Caco-2 (cell line): ENCODE measurements at regions not wholly inside any gene's neighbourhood (a gene's known extent, or its start where the extent isn't known, plus 50 kb on each side); places are given as distances from the start of the nearest gene placed in this dataset.
"Not testable (repeated sequence)": the region's sequence is repeated elsewhere in the genome, so short reads cannot be mapped to it uniquely, and the experiment has no call there.

ENCODE experiments used
- BruUV-seq: library from RNA; stranded (reverse); fragments of 400-500 nt; replicated peaks from 2 replicates; lab custom pipeline; 2021; lab: Mats Ljungman, UMichigan
- CTCF ChIA-PET: fragments of 300-600 bp; sonication (Branson Sonifier 250); formaldehyde crosslinking; loops from one replicate; lab custom pipeline; 2022; ENCODE audit warnings: antibody characterized with exemption; lab: Charles Lee
- POLR2A ChIA-PET: fragments of 300-600 bp; sonication (Branson Sonifier 250); formaldehyde crosslinking; loops from one replicate; lab custom pipeline; 2022; ENCODE audit warnings: antibody characterized with exemption; lab: Charles Lee
- DNase-seq, 2 experiments: peaks; one replicate each; pipeline versions ENCODE4 v3.0.0 to v3.0.0-alpha.2; 2020 to 2022
- H3K27me3 ChIP-seq: replicated peaks from 2 replicates; pipeline ENCODE4 v1.6.0; 2011; ENCODE audit warnings: low read length; ENCODE audit not compliant: control insufficient read depth, insufficient read depth
- H3K36me3 ChIP-seq: 2 replicates; pipeline ENCODE4 v1.5.1; 2011; ENCODE audit warnings: low read length; ENCODE audit not compliant: control insufficient read depth, insufficient read depth
- H3K4me1 ChIP-seq: fragments of 250-450 bp; sonication (Bioruptor Pico); 2 replicates; pipeline ENCODE4 v1.5.1; 2020; ENCODE audit warnings: mild to moderate bottlenecking
- H3K4me3 ChIP-seq: 2 replicates; pipeline ENCODE4 v1.5.1; 2011; ENCODE audit warnings: low read depth, mild to moderate bottlenecking, control low read depth, low read length
- H3K9me3 ChIP-seq: fragments of 250-450 bp; sonication (Bioruptor Pico); 2 replicates; pipeline ENCODE4 v1.5.1; 2020; ENCODE audit warnings: mild to moderate bottlenecking, moderate library complexity
- H3K27ac Mint-ChIP-seq: one replicate; pipeline ENCODE4 v1.8.0; 2022; ENCODE audit warnings: mixed read lengths; ENCODE audit not compliant: unreplicated experiment
- H3K27me3 Mint-ChIP-seq: one replicate; pipeline ENCODE4 v1.8.0; 2022; ENCODE audit warnings: mixed read lengths; ENCODE audit not compliant: insufficient read depth, unreplicated experiment
- H3K36me3 Mint-ChIP-seq: one replicate; pipeline ENCODE4 v1.8.0; 2022; ENCODE audit warnings: mild to moderate bottlenecking, mixed read lengths; ENCODE audit not compliant: insufficient read depth, unreplicated experiment
- H3K4me1 Mint-ChIP-seq: one replicate; pipeline ENCODE4 v1.8.0; 2022; ENCODE audit warnings: low read depth, mixed read lengths; ENCODE audit not compliant: unreplicated experiment
- H3K4me3 Mint-ChIP-seq: one replicate; pipeline ENCODE4 v1.8.0; 2022; ENCODE audit warnings: mild to moderate bottlenecking, moderate library complexity, mixed read lengths; ENCODE audit not compliant: unreplicated experiment
- H3K9me3 Mint-ChIP-seq: one replicate; pipeline ENCODE4 v1.8.0; 2022; ENCODE audit warnings: mixed read lengths; ENCODE audit not compliant: unreplicated experiment
- CTCF ChIP-seq, 2 experiments: fragments of 200-600 bp in 1 of 2; IDR thresholded peaks; 1 replicate in 1 of 2; 2 replicates in 1 of 2; pipeline versions ENCODE4 v1.5.1 to v1.8.0; 2011 to 2022; ENCODE audit warnings: antibody characterized with exemption in 1 of 2, control low read depth in 1 of 2, inconsistent platforms in 1 of 2, low read depth in 1 of 2, low read length in 1 of 2, mild to moderate bottlenecking in 1 of 2, moderate library complexity in 1 of 2; ENCODE audit not compliant: insufficient read depth in 1 of 2, severe bottlenecking in 1 of 2, unreplicated experiment in 1 of 2
- intact Hi-C: fragments of 100-400 bp; cut with micrococcal nuclease; formaldehyde crosslinking; loops from one replicate; pipeline ENCODE4 v1.10.0; 2022; ENCODE audit not compliant: unreplicated experiment

DNA sequence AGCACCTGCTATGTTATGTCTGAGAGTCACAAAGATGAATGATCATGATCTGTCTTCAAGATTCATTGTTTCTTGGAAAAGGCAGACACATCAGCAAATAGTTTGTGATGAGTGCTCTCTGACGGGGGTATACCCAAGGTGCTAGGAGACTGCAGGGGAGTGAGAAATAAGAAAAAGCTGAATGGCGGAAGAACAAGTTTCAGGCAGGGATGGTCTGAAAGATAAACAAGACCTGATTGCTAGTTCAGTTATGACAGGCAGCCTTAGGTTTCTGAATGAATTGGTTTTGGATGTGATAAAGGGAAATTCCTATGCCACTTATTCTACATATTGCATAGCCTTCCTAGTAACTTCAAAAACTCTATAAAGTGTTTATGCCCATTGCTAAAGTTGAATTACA lies 327.0 kb upstream of the DKK2 start:
- no TSS peak for BruUV-seq
- Mint-ChIP-seq H3K4me1 (no peaks in the 10 kb centered on the region), H3K36me3 (no peaks in the 10 kb centered on the region), H3K27me3 (peaks cover 9% of the 10 kb centered on the region), H3K27ac (no peak overlapping the region), H3K4me3 (no peak overlapping the region), H3K9me3 (no peaks in the 10 kb centered on the region)
- no peak for TF ChIP-seq CTCF (IDR thresholded peaks at IDR 0.05; ENCODE audit: insufficient read depth in 1 of 2, low read depth in 1 of 2, low read length in 1 of 2, severe bottlenecking in 1 of 2, unreplicated experiment in 1 of 2)
- ChIA-PET POLR2A (no interaction called here), CTCF (no interaction called here)
- intact Hi-C loops: no loop called here
- Histone ChIP-seq H3K4me1 (no peaks in the 10 kb centered on the region), H3K9me3 (no peaks in the 10 kb centered on the region), H3K36me3 (no peaks in the 10 kb centered on the region), H3K27me3 (no peaks in the 10 kb centered on the region), H3K4me3 (no peak overlapping the region)
- DNase-seq: no peak

GRCh38 chr4:107359208-107359607 lies 323.1 kb upstream of the DKK2 start:
- no peaks in the 10 kb centered on the region for H3K9me3 Mint-ChIP-seq
- H3K27me3 ChIP-seq: no peaks in the 10 kb centered on the region
- POLR2A ChIA-PET: no interaction called here
- no peak for DNase-seq
- no TSS peak for BruUV-seq
- TF ChIP-seq CTCF (IDR thresholded peaks at IDR 0.05; ENCODE audit: insufficient read depth in 1 of 2, low read depth in 1 of 2, low read length in 1 of 2, severe bottlenecking in 1 of 2, unreplicated experiment in 1 of 2): no peak
- intact Hi-C loops: no loop called here
- H3K27ac Mint-ChIP-seq: no peak overlapping the region
- no peaks in the 10 kb centered on the region for H3K9me3 ChIP-seq
- peaks cover 5% of the 10 kb centered on the region for H3K27me3 Mint-ChIP-seq
- H3K36me3 Mint-ChIP-seq: no peaks in the 10 kb centered on the region
- no peaks in the 10 kb centered on the region for H3K4me1 ChIP-seq
- CTCF ChIA-PET: no interaction called here
- no peak overlapping the region for H3K4me3 Mint-ChIP-seq
- no peaks in the 10 kb centered on the region for H3K4me1 Mint-ChIP-seq
- no peak overlapping the region for H3K4me3 ChIP-seq
- H3K36me3 ChIP-seq: no peaks in the 10 kb centered on the region

GRCh38 chr4:107354304-107354703 lies 318.2 kb upstream of the DKK2 start:
- peak in 1 of 2 experiments; percentile 3 for TF ChIP-seq CTCF (IDR thresholded peaks at IDR 0.05; ENCODE audit: insufficient read depth in 1 of 2, low read depth in 1 of 2, low read length in 1 of 2, severe bottlenecking in 1 of 2, unreplicated experiment in 1 of 2)
- H3K4me3 Mint-ChIP-seq, H3K4me1 ChIP-seq, intact Hi-C loops, H3K27ac Mint-ChIP-seq, H3K36me3 Mint-ChIP-seq, H3K9me3 ChIP-seq, CTCF ChIA-PET, POLR2A ChIA-PET, H3K9me3 Mint-ChIP-seq, H3K36me3 ChIP-seq, H3K4me1 Mint-ChIP-seq, H3K27me3 ChIP-seq, H3K4me3 ChIP-seq, BruUV-seq, H3K27me3 Mint-ChIP-seq: not testable (repeated sequence)
- peak; percentile 15 to 35 for DNase-seq
